GM19438 (cell line): ENCODE measurements at regions not wholly inside any gene's neighbourhood (a gene's known extent, or its start where the extent isn't known, plus 50 kb on each side); places are given as distances from the start of the nearest gene placed in this dataset.
"Not testable (repeated sequence)": the region's sequence is repeated elsewhere in the genome, so short reads cannot be mapped to it uniquely, and the experiment has no call there.

Source experiments
- ATAC-seq: cut with Tn5 transposase; IDR thresholded peaks from one replicate; pipeline ENCODE4 v1.9.1; 2021; ENCODE audit warnings: low read depth; ENCODE audit not compliant: unreplicated experiment

DNA sequence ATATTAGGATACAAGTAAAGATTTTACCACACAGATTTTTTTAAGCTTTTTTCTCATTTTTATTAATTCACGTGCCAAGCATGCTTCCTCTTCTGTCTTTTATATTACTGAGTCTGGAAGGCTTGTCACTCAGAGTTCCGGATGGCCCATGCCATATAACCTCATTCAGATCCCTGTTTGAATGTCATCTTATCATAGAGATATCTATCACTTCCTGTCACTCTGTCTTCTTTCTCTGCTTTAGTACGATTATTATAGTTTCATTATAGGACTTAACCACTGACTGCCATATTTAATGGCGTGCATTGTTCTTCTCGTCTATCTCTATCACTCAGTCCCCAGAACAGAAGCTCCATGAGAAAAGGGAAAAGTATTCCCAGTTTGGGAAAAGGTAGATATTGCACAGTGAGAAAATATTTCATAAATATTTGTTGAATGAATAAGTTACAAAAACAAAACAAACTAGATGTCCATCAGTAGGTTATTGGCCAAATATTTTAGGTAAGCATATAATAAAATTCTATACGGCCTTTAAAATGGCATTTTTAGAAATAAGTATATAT lies 296.9 kb upstream of the GOT2 start:
- ATAC-seq, result no peak

DNA sequence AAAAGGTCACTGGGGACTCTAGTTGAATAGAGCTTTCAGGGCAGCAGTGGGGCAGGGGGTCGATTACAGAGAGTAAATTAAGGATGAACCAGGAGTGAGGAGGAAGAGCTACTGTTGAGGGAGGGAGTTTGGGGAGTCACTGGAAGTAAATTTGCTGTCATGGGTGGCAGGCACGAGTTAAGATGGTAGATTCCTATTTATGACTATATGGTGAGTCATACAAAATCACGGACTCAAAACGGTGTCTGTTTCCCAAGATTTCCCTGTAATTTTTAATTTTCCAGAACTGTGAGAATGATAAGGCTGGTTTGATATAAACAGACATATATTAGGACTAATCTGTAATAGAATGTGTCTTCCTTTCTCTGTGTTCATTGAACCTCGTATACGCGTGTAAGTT lies 287.6 kb upstream of the GOT2 start:
- ATAC-seq, result no peak

DNA sequence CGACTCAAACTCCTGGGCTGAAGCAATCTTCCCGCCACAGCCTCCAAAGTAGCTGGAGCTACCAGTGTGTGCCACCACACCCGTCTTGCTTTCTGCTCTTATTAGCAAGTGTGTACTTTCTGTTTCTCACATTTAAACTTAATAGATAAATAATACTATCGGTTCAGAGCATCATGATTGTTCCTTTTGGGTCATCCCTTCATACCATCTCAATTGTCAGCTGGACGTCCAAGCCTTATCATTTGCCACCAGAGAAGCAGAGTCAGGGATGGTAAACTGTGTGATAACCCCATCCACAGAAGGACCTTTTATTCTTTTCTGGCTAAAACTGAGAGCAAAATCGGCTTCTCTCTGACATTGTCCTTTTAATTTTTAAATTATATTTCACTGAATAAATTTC lies 279.8 kb upstream of the GOT2 start:
- ATAC-seq, result no peak

DNA sequence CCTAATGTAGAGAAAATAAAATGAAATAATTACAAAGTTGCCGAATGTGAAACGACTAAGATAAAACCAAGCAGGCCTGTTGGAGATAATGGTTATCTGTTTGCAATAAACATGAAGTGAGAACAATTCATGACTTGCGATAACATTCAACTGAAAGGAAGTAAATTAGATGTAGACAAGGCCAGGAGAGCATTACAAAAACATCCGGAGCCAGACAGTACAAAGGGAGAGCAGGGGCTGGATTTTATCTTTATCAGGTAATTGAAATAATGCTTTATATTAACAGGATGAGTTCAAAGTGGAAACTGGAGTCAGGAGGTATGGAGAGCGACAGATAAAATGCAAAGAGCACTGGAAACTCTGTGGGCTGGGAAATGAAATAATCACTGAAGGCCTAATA lies 265.6 kb upstream of the GOT2 start:
- ATAC-seq, result no peak

DNA sequence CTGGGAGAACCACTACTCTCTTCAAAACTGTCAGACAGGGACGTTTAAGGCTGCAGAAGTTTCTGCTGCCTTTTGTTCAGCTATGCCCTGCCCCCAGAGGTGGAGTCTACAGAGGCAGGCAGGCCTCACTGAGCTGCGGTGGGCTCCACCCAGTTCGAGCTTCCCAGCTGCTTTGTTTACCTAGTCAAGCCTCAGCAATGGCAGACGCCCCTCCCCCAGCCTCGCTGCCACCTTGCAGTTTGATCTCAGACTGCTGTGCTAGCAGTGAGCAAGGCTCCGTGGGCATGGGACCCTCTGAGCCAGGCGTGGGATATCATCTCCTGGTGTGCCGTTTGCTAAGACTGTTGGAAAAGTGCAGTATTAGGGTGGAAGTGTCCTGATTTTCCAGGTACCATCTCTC lies 258.6 kb upstream of the GOT2 start:
- ATAC-seq, result not testable (repeated sequence)

DNA sequence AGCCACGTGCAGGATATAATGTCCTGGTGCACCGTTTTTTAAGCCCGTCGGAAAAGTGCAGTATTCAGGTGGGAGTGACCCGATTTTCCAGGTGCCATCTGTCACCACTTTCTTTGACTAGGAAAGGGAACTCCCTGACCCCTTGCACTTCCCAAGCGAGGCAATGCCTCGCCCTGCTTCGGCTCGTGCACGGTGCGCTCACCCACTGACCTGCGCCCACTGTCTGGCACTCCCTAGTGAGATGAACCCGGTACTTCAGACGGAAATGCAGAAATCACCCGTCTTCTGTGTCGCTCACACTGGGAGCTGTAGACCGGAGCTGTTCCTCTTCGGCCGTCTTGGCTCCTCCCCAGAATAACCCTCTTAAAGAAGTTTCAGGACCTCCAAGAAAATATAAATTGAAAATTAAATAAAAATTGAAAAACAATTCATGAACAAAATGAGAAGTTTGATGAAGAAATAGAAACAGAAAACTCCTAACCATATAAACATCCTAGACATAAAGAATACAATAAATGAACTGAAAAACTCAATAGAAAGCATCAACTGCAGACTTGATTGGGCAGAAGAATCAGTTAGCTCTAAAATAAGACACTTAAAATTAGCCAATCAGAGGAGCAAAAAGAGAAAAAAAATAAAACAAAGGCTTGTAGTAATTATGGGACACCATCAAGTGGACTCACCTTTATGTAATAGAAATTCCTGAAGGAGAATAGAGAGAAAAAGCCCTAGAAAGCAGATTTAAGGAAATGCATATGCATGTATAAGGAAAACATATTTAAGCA lies 249.3 kb upstream of the GOT2 start:
- not testable (repeated sequence) for ATAC-seq

DNA sequence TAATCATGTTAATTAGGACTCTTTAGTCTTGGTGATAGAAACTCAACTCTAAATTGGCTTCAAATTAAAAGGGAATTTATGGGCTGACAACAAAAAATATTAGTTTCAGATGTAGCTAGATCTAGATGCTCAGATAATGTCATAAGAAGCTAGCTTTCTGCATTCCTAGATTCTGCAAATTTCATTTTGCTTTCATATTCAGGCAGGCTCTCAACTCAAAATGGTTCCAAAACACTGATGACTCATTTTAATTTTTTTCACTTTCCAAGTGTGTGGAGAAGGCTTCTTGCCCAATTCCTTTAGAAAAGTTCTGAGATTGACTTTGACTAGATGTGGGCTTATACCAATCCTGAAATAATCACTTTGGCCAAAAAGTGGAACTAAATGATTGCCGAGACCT lies 236.7 kb upstream of the GOT2 start:
- no peak for ATAC-seq

DNA sequence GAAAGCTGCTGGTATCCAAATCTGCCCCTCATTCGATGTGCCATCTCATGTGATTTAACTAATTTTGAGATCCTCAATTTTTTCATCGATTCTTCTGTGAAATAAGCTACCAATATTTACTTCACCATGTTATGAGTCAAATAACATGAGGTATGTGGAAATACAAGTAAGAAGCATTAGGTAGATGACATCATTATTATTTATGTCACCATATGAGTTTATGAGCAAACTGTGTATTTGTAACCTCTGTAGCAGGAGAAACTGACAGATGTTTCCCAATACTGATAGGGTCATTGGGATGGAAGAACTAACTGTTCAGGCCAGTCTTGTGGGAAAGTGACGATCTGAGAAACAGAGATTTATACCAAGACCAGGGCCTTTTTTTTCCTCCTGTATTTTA lies 229.4 kb upstream of the GOT2 start:
- no peak for ATAC-seq

DNA sequence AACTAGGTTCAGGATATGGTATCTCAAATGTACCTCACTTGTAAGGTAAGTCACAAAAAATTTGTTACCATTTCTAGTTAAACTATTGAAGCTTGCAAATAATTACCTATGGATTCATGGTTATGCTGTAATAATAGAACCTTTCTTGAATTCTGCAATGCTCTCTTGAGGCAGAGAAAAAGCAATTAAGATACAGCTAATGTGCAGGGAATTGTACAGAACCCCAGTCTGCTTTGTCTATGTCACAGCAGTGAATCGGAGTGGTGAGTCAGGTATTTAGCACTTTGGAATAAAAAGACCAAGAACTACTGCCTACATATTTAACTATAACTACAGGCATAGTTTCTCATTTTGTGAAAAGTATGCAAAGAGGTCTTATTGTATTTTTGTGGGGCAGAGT lies 228.7 kb upstream of the GOT2 start:
- no peak for ATAC-seq

DNA sequence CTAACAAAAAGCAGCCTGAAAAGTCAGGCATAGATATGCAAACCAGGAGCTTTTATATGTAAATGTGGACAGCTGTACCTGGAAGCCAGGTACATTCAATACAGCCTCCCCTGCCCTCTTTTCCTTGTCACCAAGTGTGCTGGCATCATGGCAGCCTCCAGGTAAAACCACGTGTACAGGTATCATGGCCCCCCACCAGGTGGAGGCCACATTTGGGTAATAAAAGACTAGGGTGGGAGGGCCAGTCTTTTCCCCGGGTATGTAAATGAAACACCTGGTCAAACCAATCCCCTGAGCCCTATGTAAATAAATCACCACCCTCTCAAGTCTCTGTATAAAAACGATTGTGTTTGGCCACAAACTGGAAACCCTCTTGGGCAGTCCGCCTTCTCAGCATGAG lies 226.4 kb upstream of the GOT2 start:
- ATAC-seq, result no peak

DNA sequence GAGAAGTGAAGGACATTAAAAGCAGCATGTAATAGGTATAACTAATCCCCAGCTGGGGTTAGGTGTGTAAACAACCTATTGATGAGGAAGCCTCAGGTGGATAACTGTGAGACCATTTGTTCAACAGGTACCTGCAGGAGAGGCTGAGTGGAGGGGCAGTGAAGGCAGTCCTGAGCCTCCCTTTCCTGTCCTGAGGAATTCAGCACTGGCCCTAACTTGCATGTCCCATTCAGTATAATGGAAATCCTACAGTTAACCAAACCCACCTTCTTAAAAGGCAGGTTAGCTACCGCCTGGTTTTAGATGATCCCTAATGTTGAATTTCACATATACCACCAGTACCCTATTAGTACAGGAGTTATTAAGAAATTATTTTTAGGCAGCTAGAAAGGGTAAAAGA lies 225.9 kb upstream of the GOT2 start:
- ATAC-seq, result no peak

DNA sequence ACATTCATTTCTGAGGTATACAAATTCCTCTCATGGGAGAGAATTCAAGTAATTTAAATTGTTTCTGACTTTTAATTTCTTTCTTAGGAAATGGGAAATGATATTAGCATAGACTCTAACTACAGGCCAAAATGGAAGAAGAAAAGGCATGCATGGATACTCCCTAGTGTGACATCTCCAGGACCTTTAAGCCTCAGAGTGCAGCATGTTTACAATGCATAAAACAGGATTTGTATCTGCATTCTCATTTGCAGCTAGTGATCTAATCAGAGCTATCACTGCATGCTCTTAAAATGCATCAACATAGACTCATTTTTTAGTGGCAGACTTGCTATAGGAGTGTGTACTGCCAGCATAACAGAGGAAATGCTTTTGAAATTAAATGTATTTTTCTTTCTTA lies 224.6 kb upstream of the GOT2 start:
- ATAC-seq, result no peak

DNA sequence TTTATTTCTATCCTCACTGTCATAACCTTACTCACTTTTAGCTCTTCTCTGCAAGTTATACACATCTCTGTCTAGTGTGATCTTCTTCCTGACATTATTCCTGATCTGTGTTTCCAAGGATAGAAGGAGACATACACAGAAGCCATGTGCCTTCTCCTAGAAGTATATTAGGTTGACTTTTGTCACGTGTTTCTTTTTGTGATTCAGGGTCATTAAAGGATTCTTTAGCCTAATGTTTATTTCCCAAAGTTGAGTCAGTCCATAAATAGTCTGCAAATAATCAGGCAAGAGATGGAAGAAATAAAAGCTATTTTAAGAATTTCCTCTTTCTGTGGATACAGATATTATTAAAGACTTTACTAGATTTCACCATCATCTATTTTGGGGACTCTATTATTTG lies 214.1 kb upstream of the GOT2 start:
- no peak for ATAC-seq

DNA sequence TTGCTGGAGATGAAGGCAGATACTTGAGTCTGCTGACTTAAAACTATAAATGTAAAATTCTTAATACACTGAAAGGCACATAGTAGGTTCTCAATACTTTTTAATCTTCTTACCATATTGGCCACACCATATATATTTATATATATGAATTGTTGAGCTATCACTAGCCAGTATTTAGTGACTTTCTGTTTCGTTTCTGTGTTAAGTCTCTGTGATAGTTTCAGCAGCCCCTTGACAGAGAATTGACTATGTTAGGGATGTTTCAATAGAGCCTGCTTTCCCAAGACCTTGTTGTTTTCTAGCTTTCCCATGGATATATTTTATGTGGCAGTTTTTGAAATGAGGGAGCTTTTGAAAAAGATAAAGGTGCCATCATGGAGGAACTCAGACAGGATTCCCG lies 206.5 kb upstream of the GOT2 start:
- ATAC-seq, result no peak

DNA sequence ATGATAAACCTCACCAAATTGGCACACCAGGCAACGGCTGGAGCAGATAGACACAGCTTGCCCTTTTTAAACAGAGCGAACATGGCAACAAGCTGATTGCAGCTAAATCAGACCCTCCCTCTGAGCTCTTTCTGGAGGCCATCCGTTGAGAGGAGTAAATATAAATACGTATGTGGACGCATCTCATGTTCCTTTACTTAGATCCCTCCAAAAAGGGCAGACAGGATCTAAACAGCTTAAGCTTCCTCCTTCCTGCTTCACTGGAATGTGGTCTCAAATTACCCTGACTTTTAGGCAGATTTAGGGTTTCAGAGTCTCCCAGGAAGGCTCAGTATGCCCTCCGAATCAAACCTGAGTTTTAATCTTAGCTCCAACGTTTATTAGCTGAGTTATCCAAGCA lies 204.7 kb upstream of the GOT2 start:
- ATAC-seq, result no peak

DNA sequence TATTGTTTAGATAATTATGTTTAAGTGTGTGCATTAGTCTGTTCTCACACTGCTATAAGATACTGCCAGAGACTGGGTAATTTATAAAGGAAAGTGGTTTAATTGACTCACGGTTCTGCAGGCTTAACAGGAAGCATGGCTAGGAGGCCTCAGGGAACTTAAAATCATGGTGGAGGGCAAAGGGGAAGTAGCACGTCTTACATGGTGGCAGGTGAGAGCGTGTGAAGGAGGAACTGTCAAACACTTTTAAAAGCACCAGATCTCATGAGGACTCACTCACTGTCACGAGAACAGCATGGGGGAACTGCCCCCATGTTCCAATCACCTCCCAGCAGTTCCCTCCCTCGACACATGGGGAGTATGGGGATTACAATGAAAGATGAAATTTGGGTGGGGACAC lies 203.5 kb upstream of the GOT2 start:
- no peak for ATAC-seq

DNA sequence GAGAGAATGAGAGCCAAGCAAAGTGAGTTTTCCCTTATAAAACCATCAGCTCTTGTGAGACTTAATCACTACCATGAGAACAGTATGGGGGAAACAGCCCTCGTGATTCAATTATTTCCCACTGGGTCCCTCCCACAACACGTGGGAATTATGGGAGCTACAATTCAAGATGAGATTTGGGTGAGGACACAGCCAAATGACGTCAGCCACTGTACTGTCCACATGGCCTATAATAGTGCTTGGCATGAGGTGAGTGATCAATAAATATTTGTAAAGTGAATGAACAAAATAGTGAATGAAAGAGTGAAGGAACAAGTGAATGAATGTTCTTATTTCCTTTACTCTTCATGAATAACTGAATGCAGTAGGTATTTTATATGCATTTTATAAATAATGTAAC lies 199.1 kb upstream of the GOT2 start:
- ATAC-seq, result no peak

DNA sequence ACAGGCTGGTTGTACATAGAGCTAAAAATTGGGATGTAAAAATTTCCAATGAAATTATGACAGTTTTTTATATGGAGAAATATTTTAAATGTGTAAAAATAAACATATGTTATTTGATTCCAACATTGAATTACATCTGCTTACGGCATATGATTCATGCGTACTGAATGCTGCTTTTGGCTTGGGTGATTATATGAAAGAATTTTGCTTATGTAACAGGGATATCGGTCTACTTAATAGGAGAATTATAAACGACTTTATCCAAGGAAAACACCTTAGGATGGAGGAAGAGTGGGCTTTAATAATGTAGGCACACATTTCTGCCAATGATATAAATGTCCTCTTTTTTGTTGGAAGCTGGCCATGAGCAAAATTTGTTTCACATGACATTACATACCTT lies 197.3 kb upstream of the GOT2 start:
- ATAC-seq, result no peak

DNA sequence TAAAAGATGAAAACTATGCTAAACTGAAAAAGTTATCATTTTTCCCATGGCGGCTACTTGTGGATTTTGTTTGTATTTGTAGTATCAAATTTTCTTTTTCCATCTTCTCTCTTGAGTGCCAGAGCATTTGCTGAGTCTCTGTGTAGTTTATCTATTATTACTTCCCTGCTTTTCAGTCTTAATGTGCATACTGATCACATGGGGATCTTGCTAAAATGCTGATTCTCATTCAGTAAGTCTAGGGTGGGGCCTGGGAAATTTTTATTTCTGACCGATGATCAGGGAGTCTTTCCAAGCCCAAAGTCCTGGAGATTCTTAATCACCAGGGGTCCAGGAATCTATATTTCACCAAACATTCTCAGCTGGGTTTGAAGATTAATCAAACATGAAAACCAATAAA lies 189.0 kb upstream of the GOT2 start:
- no peak for ATAC-seq

DNA sequence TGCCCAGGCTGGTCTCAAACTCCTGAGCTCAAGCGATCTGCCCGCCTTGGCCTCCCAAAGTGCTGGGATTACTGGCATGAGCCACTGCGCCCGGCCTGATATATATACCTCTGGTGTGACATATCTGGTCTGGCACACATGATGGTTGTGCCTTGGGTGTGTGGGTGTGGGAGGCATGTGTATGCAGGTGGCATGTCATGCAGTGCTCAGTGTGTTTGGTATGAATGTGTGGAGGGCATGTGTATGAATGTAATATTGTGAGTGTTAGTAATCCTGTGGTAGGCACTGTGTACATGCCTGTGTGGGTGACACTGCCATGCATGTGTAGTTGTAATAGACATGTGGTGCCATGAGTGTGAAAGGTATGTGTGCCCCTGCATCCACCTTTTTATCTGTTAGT lies 179.3 kb upstream of the GOT2 start:
- no peak for ATAC-seq

DNA sequence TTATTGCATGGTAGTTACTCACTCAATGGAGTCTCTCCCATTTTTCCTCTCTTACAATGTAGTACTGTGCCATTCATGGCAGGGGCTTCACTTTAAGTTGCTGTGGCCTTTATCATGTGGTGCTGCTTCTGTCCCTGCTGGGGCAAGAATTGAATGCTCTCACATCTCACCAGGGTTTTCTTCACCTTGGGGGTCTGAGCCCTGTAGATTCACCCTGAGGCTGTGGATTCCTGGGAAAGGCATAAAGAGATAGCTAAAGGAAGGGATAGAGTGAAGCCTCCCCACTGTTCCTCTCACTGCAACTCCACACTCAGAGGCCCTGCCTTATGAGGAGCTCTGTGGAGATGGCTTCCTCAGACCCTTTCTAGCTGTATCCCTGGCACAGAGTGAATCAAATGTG lies 178.5 kb upstream of the GOT2 start:
- no peak for ATAC-seq

DNA sequence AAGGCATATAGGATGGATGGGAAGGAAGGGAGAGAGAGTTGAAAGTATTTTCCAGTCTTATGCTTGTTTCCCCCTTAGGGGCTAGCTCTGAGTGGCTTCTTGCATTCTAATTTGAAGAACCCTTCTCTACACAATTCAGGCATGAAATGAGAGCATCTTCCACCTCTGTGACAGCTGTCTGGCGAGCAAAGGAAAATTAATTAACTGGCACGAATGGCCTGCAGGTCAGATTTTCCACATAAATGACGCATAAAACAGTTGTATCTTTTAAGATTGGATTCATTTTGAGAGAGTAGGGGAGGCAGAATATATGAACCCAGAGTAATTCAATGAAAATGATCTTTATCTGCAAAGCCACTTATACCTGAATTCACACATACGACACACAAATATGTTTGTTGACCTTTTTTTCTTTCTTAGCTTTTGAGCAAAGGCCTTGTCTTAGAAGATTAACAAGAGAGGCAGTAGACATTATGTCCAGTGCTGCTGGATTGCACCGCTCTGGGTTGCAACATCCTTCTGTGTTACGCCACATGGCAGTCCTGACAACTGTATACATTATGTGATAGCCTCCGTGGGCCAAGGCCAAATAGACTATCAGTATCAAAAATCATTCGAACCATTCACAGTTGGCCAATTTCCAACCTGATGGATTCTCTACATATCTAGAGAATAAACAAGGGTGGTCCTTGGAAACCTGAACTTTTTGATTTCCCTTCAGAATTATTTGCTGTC lies 173.0 kb upstream of the GOT2 start:
- ATAC-seq, result no peak
